Adrenal gland (tissue), 5 donors: ENCODE measurements at regions not wholly inside any gene's neighbourhood (a gene's known extent, or its start where the extent isn't known, plus 50 kb on each side); places are given as distances from the start of the nearest gene placed in this dataset.

Source experiments
- POLR2A ChIP-seq, 2 donors: fragments of 450-650 bp; IDR thresholded peaks; one replicate each; pipeline ENCODE4 v1.6.1; 2017; ENCODE audit warnings: antibody characterized with exemption in 2 of 2, mild to moderate bottlenecking in 2 of 2, moderate library complexity in 1 of 2
- TF ChIP-seq, protein P1 (sequence below), 6 experiments: fragments of 450-650 bp in 4 of 6; fragments of 200-600 bp in 2 of 6; sonication (generic) in 1 of 6; IDR thresholded peaks; 1 replicate in 5 of 6; 2 replicates in 1 of 6; pipeline versions ENCODE4 v1.5.1 to v1.8.0; 2016 to 2021; ENCODE audit warnings: antibody characterized with exemption in 6 of 6, mild to moderate bottlenecking in 2 of 6, moderate library complexity in 1 of 6
- donor health status: DM: no; HTN: no; CAD: no.

DNA sequence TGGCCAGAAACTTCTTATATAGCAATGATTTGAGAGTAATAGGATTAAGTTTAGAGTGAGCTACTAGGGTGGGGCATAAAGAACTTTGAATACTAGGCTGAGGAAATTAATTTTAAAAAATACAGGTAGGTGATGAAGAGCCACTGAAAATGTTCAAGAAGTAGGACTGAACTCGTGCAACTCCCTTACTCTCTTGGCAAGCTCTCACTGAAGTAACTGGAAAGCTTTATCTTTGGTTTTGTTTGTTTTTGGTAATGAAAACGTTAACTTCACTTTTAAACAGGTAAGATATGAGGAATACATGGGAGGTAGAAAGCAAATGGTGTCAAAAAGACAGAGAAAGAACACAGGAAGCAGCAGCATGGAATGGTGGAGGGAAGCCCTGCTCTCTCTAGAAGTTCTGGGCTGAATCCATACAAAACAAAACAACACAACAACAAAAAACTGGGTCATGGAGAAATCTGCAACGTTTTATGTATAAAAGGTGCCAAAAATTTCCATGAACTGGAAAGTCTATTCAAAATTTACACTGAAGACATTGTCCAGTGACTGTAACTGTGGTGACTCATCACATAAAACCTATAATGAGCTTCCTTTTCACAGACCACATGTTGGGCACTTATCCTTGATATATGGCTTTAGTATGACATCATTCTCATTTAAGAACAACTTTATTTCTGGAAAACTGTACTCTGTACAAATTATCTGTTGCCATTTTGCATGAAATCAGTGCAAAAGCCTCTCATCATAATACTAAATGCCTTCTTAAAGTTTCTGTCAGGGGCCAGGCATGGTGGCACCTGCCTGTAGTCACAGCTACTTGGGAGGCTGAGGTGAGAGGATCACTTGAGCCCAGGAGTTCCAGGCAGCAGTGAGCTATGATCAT lies 91.2 kb upstream of the CHD1 start:
- TF ChIP-seq, protein P1, sequence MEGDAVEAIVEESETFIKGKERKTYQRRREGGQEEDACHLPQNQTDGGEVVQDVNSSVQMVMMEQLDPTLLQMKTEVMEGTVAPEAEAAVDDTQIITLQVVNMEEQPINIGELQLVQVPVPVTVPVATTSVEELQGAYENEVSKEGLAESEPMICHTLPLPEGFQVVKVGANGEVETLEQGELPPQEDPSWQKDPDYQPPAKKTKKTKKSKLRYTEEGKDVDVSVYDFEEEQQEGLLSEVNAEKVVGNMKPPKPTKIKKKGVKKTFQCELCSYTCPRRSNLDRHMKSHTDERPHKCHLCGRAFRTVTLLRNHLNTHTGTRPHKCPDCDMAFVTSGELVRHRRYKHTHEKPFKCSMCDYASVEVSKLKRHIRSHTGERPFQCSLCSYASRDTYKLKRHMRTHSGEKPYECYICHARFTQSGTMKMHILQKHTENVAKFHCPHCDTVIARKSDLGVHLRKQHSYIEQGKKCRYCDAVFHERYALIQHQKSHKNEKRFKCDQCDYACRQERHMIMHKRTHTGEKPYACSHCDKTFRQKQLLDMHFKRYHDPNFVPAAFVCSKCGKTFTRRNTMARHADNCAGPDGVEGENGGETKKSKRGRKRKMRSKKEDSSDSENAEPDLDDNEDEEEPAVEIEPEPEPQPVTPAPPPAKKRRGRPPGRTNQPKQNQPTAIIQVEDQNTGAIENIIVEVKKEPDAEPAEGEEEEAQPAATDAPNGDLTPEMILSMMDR (IDR thresholded peaks at IDR 0.05), result no peak
- no peak for TF ChIP-seq POLR2A (IDR thresholded peaks at IDR 0.05)
